Activated CD4-positive, CD25-positive, alpha-beta regulatory T cell (primary cell): ENCODE measurements at regions not wholly inside any gene's neighbourhood (a gene's known extent, or its start where the extent isn't known, plus 50 kb on each side); places are given as distances from the start of the nearest gene placed in this dataset.

ENCODE experiments used
- DNase-seq, 4 experiments: peaks; one replicate each; lab custom pipeline; 2025; lab: John Stamatoyannopoulos, UW

GRCh38 chr20:56925082-56925830, 296.1 kb downstream of the TFAP2C start:
- no peak for DNase-seq

- DNase-seq: no peak
These were observed 296.7 kb downstream of the TFAP2C start for GRCh38 chr20:56925831-56926170.

- no peak for DNase-seq
These were observed 297.4 kb downstream of the TFAP2C start for GRCh38 chr20:56926501-56926900.

GRCh38 chr20:56927127-56927526, 298.0 kb downstream of the TFAP2C start:
- DNase-seq: no peak

GRCh38 chr20:56928007-56928406, 298.9 kb downstream of the TFAP2C start:
- no peak for DNase-seq

GRCh38 chr20:56929606-56930005, 300.5 kb downstream of the TFAP2C start:
- DNase-seq: no peak

GRCh38 chr20:56930876-56931275, 301.8 kb downstream of the TFAP2C start:
- DNase-seq: no peak

- DNase-seq: no peak
These were observed 303.6 kb downstream of the TFAP2C start for GRCh38 chr20:56932575-56933330.

GRCh38 chr20:56933331-56933698, 304.2 kb downstream of the TFAP2C start:
- no peak for DNase-seq

- no peak for DNase-seq
These were observed 305.8 kb downstream of the TFAP2C start for GRCh38 chr20:56934888-56935287.

- no peak for DNase-seq
These were observed 311.4 kb downstream of the TFAP2C start for GRCh38 chr20:56940466-56940865.

- DNase-seq: no peak
These were observed 312.1 kb downstream of the TFAP2C start for GRCh38 chr20:56941101-56941686.

- no peak for DNase-seq
These were observed 315.1 kb downstream of the TFAP2C start for GRCh38 chr20:56943946-56944945.

GRCh38 chr20:56945057-56945456, 316.0 kb downstream of the TFAP2C start:
- no peak for DNase-seq

GRCh38 chr20:56945901-56946300, 316.8 kb downstream of the TFAP2C start:
- no peak for DNase-seq

- DNase-seq: no peak
These were observed 317.1 kb downstream of the BMP7 start for GRCh38 chr20:56949318-56949717.

- DNase-seq: no peak
These were observed 314.0 kb downstream of the BMP7 start for GRCh38 chr20:56952258-56953047.

- DNase-seq: no peak
These were observed 313.3 kb downstream of the BMP7 start for GRCh38 chr20:56953048-56953586.

- DNase-seq: no peak
These were observed 311.6 kb downstream of the BMP7 start for GRCh38 chr20:56954797-56955196.

- no peak for DNase-seq
These were observed 310.8 kb downstream of the BMP7 start for GRCh38 chr20:56955680-56956079.

- DNase-seq: no peak
These were observed 309.9 kb downstream of the BMP7 start for GRCh38 chr20:56956534-56956933.
